GM19468 (cell line): ENCODE measurements at regions not wholly inside any gene's neighbourhood (a gene's known extent, or its start where the extent isn't known, plus 50 kb on each side); places are given as distances from the start of the nearest gene placed in this dataset.
"Not testable (repeated sequence)": the region's sequence is repeated elsewhere in the genome, so short reads cannot be mapped to it uniquely, and the experiment has no call there.

Source experiments
- ATAC-seq: cut with Tn5 transposase; IDR thresholded peaks from one replicate; pipeline ENCODE4 v1.9.1; 2021; ENCODE audit warnings: mild to moderate bottlenecking, moderate library complexity, moderate number of reproducible peaks; ENCODE audit not compliant: unreplicated experiment; ENCODE audit errors: extremely low read depth

DNA sequence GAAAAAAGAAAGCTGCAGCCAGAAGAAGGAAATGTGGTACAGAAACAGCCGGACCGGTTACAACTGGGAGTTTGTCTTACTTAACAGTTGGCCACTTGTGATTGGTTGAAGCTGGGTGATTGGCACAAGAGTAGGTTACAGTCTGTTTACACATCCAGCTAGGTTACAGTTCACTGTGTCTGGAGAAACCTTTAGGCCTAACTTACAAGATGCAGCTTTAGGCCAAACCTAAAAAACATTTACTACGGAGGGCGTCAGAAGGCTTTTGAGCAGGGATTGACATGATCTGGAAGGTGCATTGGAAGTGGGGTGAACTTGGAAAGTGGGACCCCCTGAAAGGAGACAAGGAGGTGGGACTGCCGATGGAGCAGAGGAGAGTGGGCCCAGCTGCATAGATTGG is 122.3 kb downstream of the BANF2 start:
- no peak for ATAC-seq

DNA sequence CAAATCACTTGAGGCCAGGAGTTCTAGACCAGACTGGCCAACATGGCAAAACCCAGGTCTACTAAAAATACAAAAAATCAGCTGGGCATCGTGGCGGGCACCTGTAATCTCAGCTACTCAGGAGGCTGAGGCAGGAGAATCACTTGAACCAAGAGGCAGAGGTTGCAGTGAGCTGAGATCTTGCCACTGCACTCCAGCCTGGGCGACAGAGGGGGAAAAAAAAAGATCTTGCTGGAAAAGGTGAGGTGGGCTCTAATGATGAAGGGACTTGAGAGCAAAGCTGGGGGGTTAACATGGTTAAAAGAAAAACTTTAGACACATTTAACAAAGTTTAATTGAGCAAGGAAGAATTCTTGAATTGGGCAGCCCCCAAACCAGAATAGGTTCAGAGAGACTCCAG is 121.8 kb downstream of the BANF2 start:
- not testable (repeated sequence) for ATAC-seq

DNA sequence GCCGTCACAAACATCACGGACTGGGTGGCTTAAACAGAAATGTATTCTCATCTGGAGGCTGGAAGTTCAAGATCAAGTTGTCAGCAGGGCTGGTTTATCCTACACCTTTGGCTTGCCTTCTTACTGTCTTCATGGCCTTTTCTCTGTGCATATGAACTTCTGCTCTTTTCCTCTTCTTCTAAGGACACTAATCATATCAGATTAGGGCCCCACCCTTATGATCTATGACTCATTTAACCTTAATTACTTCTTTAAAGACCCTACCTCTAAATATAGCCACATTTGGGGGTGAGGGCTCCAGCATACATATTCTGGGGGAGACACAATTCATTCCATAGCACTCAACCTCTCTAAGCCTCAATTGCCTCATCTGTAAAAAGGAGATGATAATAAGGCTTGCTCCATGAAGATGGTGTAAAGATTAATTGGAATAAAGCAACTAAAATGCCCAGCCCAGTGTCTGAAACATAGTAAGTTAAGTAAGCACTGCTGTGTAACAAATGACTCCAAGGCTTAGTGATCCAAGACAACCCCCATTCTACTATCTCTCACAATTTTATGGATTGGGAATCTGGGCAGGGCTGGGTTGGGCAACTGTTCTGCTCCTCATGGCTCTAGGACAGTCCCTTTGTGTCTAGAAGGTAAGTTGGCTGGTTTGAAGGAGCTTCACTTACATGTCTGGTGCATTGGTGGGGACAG is 119.8 kb downstream of the BANF2 start:
- no peak for ATAC-seq

DNA sequence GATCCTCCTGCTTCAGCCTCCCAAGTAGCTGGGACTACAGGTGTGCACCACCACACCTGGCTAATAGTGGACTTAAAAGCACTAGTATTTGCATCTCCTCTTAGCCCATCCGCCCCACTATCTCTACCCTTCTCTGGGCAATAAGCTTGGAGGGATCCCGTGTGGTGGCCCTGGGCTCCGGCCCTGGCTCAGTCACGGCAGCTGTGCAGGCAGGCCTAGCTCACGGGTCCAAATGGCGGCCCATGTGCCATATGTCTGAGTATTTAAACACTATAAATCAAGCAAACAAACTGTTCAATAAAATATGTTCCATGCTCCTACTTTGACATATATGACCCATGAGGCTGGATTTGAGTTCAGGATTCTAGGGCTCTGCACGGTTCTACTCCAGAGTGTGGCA is 118.4 kb downstream of the BANF2 start:
- ATAC-seq = no peak

DNA sequence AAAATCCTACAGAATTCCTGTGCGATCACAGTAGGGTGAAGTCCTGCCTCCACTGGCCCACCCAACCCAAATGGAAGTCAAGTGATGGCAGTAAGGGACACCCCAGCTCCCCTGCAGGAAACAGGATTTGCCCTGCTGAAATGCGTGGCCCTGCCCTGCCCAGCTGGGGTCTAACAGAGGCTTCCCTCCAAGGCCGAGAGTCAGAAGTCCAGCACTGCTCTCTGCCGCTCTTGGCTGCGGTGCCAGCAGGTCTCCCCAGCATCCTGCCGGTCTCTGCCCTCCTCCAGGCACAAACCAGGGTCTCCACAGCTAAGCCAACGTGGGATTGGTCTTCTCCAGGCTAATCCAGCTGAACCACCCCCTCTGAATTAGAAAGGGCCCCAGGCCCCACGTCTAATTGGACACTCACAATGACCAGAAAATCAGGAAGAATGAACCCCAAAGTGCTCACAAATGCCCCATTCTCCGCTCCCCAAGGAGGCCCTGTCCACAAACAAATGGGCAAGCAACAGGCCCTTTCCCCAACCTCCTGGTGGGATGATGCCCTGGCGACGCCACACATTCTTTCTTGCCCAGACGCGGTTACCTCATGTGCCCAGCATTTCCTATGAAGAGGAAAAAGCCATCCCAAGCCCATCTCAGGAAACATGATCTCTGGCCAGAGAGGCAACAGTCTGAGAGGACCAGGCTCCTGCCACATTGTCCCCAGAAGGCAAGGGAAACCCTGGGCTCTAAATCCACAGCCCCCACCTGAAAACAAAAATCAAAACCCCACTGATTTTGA is 117.2 kb downstream of the BANF2 start:
- ATAC-seq = no peak

DNA sequence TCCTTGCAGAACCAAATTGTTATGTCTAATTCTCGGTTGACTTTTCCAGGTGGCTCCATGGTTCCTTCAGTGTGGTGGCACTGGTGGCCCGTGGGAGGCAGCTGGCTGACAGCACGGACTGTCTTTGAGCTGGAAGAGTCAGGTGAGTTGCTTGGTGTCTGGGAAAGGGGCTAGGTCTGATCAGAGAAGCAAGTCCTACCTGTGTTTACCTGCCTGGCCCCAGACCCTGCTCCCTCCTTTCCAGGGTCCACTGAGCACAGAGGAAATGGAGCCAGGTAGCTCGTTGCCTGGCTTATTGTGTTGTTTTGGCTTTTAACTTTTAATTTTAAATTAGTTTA is 111.8 kb downstream of the BANF2 start:
- ATAC-seq = no peak

DNA sequence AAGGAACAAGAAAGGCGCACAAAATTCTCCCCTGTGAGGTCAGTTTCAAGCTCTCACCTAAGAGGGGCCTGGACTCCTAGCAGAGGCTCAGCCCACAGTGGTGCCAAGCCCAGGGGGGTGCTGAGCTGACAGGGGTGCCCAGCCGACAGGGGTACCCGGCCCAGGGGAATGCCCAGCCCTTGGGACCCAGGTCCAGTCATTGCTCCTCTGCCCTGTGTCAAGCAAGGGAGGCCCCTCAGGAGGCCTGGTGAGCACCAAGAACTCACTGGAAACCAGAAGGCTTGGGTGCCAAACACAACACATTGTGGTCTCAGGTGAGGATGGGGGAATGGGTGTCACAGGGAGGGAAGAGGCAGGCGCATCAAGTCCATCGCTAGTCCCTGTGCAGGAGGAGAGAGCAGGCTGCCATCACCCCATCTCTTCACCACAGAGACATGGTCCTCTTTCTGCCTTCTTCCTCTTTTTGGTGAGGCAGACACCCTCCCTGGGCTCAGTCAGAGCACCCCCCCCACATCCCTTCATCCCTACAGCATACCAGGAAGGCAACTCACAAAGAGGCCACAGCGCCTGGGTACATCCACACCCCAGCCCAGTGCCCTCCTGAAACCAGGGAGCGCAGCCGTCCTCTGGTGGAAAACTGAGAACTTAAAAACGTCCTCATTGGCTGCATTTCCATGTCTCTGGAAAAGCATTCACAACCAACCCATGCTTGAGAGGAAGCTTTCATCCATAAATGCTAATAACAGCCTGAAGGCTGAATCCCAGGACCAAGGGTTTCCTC is 111.3 kb downstream of the BANF2 start:
- ATAC-seq = no peak

DNA sequence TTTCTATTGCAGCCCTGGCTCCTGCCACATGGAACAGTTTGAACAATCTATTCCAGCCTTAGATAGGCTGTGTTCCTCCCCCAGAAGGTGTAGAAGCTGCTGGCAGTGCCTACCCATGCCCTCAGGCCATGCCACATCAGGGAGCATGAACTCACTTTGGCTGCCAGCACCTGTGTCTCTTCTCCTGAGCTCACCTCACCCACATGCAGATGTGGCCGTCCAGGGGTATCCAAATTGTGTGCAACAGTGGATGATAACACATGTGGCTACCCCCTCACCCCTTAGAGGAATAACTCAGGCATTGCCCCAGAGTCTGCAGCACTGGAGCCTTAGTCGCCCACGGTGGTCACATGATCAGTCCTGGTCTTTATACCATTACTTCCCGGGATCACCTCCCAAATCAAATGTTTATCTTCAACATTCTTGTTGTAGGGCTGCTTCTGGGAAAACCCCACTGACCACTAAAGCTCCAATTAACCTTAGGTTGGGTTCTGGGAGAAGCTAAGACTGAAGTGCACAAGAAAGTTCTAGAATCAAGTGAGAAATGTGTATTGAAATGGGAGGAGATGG is 110.4 kb downstream of the BANF2 start:
- ATAC-seq = no peak

DNA sequence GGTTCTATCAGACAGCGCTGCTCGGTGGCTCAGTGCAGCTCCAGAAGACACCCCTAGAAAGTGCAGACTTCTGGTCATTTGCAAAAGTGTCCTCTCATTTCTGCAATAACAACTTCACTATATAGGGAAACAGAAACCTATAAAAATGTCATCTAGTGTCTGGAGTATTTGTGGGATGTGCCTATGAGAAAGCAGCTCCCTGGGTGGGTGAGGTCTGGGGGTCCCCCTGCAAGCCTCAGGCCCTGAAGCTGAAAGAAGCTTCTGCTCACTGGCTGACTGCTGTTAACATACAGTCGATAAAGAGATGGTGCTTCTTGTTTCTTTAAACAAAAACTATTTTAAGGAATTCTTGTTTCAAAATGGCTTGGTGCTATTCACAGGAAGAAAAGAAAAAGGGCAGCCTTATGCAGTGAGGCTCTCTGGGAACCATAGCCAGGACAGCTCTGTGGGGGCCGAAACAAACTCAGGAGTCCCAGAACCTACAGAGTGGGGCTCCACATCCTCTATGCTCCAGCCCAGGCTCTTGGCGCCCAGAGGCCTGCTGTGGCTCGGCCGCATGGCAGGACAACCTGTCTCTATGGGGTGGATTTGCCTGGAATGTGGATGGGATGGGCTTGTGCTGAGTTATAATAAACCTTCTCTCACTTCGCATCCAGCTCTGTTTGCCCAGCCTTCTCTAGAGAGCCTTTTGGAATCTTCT is 109.7 kb downstream of the BANF2 start:
- ATAC-seq = no peak

DNA sequence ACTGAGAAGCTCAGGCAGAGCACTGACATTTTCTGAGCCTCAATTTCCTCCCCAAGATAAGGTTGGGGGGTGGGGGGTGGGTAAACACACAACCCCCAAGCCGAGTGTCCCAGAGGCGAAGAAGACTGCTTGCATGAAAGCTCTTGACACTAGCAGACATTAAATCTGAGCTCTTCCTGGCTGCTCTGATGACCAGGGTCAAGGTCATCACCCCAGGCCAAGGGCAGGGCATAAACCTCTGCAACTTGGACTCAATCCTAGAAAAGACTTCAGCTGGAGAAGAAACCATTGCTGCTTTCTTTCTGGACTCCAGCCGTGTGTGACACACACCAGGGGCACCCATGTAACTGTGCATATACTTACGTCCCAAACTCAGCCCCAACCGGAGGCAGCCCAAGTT is 109.0 kb downstream of the BANF2 start:
- ATAC-seq = no peak

DNA sequence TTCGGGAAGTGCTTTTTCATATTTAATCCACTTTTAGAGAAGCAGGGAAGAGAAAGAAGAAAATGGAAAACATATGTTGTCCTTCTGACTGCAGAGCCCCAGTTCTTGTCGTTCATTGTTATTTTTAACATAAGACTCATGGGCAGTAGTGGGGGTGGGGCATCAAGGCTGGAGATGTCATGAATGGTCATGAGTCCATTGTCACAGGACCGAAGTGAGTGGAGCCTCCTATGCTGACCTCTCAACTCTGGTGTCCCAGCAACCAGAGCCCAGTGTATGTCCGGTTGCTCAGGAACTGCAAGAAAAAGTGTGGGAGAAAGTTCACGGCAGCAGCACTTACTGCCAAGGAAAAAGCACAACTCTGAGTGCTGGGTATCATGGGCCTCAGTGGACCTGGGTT is 108.6 kb downstream of the BANF2 start:
- ATAC-seq = no peak

DNA sequence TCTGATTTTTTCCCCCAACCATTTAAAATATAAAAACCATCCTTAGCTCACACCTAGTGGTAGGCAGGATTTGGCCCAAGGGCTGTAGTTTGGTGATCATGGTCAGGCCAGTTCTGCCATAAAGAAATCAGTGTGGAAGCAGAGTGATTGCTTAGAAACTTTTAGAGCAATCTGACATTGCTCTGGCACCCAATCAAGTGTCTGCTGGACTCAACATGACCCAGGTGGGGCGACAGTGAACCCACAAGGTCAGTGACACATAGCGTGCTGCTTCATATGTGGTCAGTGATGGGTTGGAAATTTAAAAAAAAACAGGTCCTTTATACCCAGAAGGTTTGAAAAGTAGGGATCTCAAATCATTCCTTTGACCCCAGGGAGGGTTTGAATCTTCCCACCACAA is 107.9 kb downstream of the BANF2 start:
- ATAC-seq = no peak

DNA sequence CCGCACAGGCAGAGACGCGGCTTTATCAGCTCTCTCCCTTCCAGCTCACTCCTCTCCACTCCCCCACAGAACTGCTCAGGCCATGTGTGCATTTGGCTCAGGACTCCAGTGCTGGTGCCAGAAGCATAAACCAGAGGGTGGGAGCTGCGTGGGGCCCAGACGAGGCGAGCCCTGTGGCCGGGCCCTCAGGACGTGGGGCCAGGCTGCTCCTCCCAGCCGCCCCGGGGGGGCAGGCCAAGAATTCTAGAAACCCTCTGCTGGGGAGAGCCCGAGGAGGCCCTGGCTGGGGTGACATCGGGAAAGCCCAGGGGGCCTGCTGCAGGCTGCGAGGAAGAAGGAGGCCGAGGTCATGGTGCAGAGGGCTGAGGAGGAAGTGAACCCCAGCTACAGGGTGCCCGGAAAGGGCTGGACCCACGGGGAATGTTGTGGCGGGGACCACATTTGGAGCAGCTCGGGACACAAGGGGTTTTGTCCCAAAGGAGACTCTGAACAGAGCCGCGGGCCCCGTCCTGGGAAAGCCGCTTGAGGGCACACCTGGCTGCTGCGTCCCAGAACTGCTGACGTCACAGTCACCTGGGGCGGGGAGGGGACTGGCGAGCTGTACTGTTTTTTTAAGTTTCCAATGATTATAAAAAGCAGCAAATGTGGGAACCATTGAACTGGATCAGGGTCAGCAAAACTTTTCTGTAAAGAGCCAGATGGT is 107.1 kb downstream of the BANF2 start:
- ATAC-seq = no peak

DNA sequence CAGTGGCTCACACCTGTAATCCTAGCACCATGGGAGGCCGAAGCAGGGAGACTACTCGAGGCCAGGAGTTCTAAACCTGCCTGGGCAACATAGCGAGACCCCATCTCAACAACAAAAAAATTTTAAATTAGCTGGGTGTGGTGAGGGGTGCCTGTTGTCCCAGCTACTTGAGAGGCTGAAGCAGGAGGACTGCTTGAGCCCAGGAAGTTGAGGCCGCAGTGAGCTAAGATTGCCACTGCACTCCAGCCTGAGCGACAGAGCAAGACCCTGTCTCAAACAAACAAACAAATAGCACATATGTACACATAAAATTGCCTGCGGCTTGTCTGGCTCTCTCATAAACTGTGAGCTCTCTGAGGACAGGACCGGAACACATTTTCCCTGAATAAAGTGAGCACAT is 106.3 kb downstream of the BANF2 start:
- ATAC-seq = no peak

DNA sequence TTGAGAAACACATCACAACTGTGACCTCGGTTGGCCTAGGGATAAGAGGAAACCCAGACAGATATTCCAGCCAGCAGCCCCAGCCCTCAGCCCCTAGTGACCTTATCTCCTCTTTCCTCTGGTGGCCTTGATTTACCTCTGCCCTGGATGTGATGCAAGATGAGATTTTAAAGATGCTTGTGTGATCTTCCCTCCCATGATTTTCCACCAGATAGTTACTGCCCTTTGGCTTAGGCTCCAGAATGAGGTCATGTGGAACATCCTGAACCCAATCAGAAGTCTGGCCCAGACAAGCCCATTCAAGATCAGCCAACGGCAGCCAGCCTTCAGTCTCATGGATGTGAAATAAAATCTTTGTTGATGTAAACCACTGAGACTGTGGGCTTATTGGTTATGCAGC is 104.0 kb downstream of the BANF2 start:
- ATAC-seq = no peak

DNA sequence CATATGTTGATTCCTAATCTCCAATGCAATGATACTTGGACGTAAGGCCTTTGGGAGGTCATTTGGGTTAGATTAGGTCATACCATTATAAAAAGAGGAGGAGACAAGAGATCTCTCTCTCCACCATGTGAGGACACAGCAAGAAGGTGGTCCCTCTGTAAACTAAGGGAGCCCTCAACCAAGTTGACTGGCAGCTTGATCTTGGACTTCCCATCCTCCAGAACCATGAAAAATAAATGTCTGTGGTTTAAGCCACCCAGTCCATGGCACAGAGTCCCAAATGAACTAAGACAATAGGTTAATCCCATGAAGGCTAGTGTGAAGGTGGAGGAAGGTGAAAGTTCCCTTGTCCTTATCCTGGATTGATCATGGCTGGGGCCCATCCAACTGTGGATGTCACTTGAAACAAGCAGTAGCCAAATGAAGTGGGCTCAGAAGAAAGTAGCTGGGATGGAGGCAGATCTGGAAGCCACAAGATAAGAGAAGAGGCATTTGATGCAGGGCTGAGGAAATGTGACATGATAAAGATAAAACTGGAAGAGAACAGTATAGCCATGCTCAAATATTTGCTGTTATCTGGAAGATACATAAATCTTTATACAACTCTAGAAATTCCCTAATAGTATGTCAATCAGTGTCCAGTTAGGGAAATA is 99.9 kb downstream of the BANF2 start:
- no peak for ATAC-seq

DNA sequence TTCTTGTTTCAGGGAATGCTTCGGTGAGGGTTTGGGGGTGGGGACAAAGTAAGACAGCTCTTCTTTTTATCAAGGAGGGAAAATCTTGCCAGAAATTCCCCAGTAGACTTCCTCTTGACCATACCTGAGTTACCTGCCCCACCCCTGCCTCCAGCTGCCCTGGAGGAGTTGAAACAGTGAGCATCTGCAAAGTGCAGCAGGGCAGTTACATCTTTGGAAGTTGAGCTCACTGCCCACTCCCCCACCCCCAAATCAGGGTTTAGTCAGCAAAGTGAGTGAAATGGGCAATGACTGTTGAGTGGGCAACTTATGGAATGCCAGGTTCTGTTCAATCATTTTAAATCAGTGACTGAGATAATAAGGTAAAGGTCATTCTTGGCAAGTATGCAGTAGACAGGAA is 98.8 kb downstream of the BANF2 start:
- no peak for ATAC-seq

DNA sequence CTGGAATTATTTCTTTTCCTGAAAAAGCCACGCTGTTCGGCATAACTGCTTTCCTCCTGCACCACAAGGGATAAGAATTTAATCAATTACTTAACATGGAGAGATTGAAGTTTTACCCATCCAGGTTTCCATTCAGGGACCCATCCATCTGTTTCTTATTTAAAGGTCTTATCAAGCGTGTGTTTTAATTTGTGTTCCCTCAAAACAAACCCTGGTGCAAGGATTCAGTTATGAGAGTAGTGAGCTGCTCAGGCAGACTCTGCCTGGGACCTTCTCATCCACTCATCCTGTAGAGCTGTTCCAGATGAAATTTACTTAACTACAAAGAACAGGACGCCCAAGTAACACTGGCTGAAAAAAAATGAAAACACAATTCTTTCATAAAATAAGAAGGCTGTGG is 97.8 kb downstream of the BANF2 start:
- ATAC-seq = no peak

DNA sequence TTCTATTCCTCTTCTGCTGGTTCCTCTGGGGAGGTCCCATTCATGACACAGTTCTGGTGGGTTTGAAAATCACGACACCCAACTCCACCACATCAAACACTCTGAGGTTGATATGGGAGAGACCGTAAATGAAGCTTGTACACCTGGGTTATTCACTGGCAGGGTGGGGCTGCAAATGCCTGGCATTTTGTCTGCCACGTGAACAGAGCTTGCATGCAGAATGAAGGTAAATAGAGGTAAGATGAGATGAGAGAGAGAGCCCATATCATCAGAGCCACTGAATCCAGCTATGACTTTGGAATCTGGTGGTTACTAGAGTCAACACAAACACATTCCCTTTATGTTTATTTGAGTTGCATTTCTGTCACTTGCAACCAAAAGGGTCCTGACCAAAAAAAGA is 97.4 kb downstream of the BANF2 start:
- no peak for ATAC-seq
